H1 (cell line): ENCODE measurements at regions not wholly inside any gene's neighbourhood (a gene's known extent, or its start where the extent isn't known, plus 50 kb on each side); places are given as distances from the start of the nearest gene placed in this dataset.
A peak's percentile ranks its signal among the peaks of the same experiment; 100 is the strongest.

Source experiments
- BRCA1 ChIP-seq: IDR thresholded peaks from 2 replicates; pipeline ENCODE4 v1.6.1; 2012; ENCODE audit warnings: low read depth, low read length, improper control_type of control experiment
- CHD1 ChIP-seq: IDR thresholded peaks from 2 replicates; pipeline ENCODE4 v1.6.1; 2012; ENCODE audit warnings: low read depth, low read length, improper control_type of control experiment
- CREB1 ChIP-seq: IDR thresholded peaks from 2 replicates; pipeline ENCODE4 v1.6.1; 2012; ENCODE audit warnings: inconsistent platforms
- SAP30 ChIP-seq: fragments of 300-600 bp; sonication (generic); IDR thresholded peaks from 2 replicates; pipeline ENCODE4 v1.7.1; 2012; ENCODE audit warnings: low read length, moderate library complexity, mild to moderate bottlenecking, inconsistent platforms; ENCODE audit not compliant: insufficient read depth, insufficient replicate concordance
- SIRT6 ChIP-seq: IDR thresholded peaks from one replicate; pipeline ENCODE4 v1.7.1; 2012; ENCODE audit warnings: low read length, inconsistent platforms
- SP1 ChIP-seq: IDR thresholded peaks from 2 replicates; pipeline ENCODE4 v1.6.1; 2011; ENCODE audit warnings: low read depth, low read length
- SRF ChIP-seq: IDR thresholded peaks from 2 replicates; pipeline ENCODE4 v1.6.1; 2011; ENCODE audit warnings: mild to moderate bottlenecking, low read depth, low read length, moderate library complexity
- TBP ChIP-seq: IDR thresholded peaks from 2 replicates; pipeline ENCODE4 v1.6.1; 2011; ENCODE audit warnings: low read depth, low read length, improper control_type of control experiment
- TF ChIP-seq, protein P1 (sequence below): IDR thresholded peaks from 2 replicates; pipeline ENCODE4 v1.6.1; 2012; ENCODE audit warnings: inconsistent platforms
- TF ChIP-seq, protein P2 (sequence below): IDR thresholded peaks from 2 replicates; pipeline ENCODE4 v1.6.1; 2012; ENCODE audit warnings: inconsistent platforms

DNA sequence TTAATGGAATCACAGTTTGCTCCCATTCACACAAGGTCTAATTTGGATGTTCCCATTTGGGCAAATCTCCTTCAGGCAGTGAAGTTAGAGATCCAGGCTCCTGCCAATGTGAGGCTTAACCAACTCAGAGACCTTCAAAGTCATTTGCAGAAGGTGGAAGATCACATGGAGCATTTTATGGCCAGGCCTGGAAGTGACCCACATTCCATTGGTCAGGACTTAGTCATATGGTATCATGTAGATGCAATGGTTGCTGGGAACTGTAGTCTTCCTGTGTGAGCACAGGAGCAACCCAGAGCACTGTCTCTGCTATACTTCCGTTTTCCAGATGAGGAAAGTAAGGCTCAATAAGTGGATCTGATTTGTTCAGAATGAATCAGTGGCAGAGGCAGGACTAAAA lies 292.7 kb upstream of the SMARCA2 start (continued):
- TF ChIP-seq SP1 (0 out of 2 replicates have a peak, but pooled peaks have one; percentile 17), BRCA1 (no peak), CHD1 (no peak), SRF (no peak), CREB1 (no peak), TBP (no peak), SIRT6 (no peak), SAP30 (no peak)
- TF ChIP-seq, protein P1, sequence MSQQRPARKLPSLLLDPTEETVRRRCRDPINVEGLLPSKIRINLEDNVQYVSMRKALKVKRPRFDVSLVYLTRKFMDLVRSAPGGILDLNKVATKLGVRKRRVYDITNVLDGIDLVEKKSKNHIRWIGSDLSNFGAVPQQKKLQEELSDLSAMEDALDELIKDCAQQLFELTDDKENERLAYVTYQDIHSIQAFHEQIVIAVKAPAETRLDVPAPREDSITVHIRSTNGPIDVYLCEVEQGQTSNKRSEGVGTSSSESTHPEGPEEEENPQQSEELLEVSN, result peak; percentile 71
- TF ChIP-seq, protein P2, sequence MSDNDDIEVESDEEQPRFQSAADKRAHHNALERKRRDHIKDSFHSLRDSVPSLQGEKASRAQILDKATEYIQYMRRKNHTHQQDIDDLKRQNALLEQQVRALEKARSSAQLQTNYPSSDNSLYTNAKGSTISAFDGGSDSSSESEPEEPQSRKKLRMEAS, result peak; percentile 82
